GM12873 (cell line): ENCODE measurements at regions not wholly inside any gene's neighbourhood (a gene's known extent, or its start where the extent isn't known, plus 50 kb on each side); places are given as distances from the start of the nearest gene placed in this dataset.

Experiments
- CTCF ChIP-seq: IDR thresholded peaks from 2 replicates; pipeline ENCODE4 v1.5.1; 2012; ENCODE audit warnings: low read depth, mild to moderate bottlenecking, moderate library complexity, low read length, control low read depth; ENCODE audit not compliant: insufficient read depth; ENCODE audit errors: missing control alignments

GRCh38 chr19:13579388-13580060, 73.2 kb upstream of the CACNA1A start:
- TF ChIP-seq CTCF: no peak

- no peak for TF ChIP-seq CTCF
Observed at GRCh38 chr19:13576726-13577125, 70.4 kb upstream of the CACNA1A start.

DNA sequence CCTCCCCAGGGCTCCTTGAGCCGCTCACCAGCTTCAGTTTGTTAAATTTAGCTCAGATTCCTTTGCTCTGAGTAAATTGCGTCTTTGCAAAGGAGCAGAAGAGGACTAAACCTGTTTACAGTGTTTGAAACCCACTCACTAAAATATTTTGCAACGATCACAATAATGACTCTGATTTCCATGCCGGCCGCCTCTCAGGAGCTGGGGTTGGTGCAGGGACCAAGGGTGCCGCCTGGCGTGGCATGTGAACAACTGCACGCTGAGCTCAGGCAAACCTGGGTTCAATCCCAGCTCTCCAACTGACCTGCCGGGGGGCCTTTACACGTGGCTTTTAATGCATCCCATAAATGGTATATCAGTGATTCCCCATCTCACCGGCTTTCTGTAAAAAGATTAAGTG, 68.7 kb upstream of the CACNA1A start:
- peak; percentile 17 for TF ChIP-seq CTCF

DNA sequence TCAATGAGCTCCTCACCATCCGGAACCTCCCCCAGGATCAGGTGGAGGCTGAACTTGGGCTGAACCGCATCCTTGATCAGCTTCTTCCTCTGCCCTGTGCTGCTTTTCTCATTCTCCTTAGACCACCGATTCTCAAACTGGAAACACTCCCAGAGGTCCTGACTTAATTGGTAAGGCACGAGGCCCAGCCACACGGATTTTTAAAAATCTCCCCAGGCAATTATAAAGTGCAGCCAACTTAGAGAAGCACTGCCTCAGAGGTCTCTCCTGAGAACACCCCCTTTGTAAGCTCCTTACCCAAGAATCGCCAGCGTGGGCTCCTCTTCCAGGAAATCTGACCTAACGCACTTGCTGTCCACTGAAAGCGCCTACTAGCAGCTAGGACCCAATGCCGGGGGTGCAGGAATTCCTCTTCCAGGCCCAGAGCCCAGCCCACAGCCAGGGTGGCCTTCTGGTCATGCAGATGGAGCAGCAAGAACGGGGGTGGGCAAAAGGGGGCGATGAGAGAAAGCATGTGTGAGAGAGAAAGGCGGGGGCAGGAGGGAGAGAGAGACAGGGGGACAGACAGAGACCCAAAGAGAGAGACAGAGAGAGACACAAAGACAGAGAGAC, 66.9 kb upstream of the CACNA1A start:
- TF ChIP-seq CTCF: no peak

- TF ChIP-seq CTCF: no peak
Observed at GRCh38 chr19:13561461-13561860, 55.2 kb upstream of the CACNA1A start.

GRCh38 chr19:13557756-13558398, 51.6 kb upstream of the CACNA1A start:
- no peak for TF ChIP-seq CTCF

DNA sequence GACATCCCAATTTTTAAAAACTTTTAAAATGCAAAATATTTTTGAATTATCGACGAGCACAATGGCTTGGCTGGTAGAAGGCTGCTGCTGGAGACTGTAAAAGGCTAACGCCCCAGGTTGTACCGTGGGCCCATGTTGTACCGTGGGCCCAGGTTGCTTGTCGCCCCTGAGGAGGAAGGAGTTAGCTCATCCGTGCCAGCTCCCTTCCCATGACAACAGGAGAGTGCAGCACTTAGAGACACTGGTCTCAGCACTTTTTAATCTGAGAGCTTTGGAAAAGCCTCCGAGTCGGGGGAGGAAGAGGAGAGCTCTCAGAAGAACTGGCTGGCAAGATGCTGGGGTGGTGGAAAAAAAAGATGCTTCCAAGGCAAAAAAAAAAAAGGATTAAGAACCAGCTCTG, 50.3 kb upstream of the CACNA1A start:
- no peak for TF ChIP-seq CTCF
